ENCODE measurements at regions not wholly inside any gene's neighbourhood (a gene's known extent, or its start where the extent isn't known, plus 50 kb on each side); places are given as distances from the start of the nearest gene placed in this dataset.

GRCh38 chr12:97177481-97177880 lies 270.4 kb downstream of the NEDD1 start:
- H3K27me3 ChIP-seq (ENCODE audit: insufficient read depth, low read depth): peaks cover 3% of the 10 kb centered on the region; the same call in 1 of the 2 replicates
- no peak overlapping the region for H3K27ac ChIP-seq
- TF ChIP-seq EZH2 (IDR thresholded peaks at IDR 0.05; ENCODE audit: low read depth): no peak
- no peak for TF ChIP-seq CTCF (conservative IDR thresholded peaks at IDR 0.05)
- no peaks in the 10 kb centered on the region for H4K20me1 ChIP-seq (ENCODE audit: insufficient read depth)
- no peak overlapping the region for H3K4me2 ChIP-seq
- CTCF ChIA-PET: no interaction called here
- H3K79me2 ChIP-seq (ENCODE audit: low read depth): no peaks in the 10 kb centered on the region
- no peak for DNase-seq
- BruUV-seq (replicated peaks): no TSS peak
- H3K9me3 ChIP-seq (ENCODE audit: insufficient read depth, low read depth): no peaks in the 10 kb centered on the region
- no peaks in the 10 kb centered on the region for H3K9me2 ChIP-seq (ENCODE audit: insufficient read depth)
- no peaks in the 10 kb centered on the region for H3K36me3 ChIP-seq (ENCODE audit: low read depth)
- H3K4me3 ChIP-seq: no peak overlapping the region
- intact Hi-C loops (cut with micrococcal nuclease; ENCODE audit: unreplicated experiment): no loop called here
- no peak overlapping the region for H2AFZ ChIP-seq
- POLR2A ChIA-PET (ENCODE audit: unreplicated experiment): no interaction called here
- H3K4me1 ChIP-seq (replicated peaks; ENCODE audit: insufficient read depth): no peaks in the 10 kb centered on the region
- no peaks in the 10 kb centered on the region for H3F3A ChIP-seq (ENCODE audit: insufficient read depth, low read depth)

GRCh38 chr12:97181571-97182265 lies 274.7 kb downstream of the NEDD1 start:
- CTCF ChIA-PET: no interaction called here

DNA sequence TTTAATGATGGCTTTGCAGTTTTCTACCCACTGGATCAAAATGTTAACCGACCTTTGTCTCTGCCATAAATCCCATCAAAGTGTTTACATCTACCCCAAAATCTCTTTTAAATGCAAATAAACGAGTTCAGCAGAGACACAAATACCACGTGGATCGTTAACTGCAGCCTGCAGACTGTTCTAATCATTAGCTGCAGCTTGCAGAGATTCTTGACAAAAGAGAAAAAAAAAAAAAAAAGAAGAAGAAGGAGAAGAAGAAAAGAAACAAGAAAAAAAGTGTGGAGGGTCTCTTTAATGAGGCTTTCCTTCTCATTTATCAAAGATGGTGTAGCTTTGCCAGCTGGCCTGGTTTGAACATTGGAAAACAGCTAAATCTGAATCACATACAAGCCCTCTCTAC lies 275.7 kb downstream of the NEDD1 start:
- no peaks in the 10 kb centered on the region for H3F3A ChIP-seq (ENCODE audit: insufficient read depth, low read depth)
- H3K4me1 ChIP-seq (replicated peaks; ENCODE audit: insufficient read depth): no peaks in the 10 kb centered on the region
- H3K36me3 ChIP-seq (ENCODE audit: low read depth): no peaks in the 10 kb centered on the region
- no peaks in the 10 kb centered on the region for H3K27me3 ChIP-seq (ENCODE audit: insufficient read depth, low read depth)
- H3K9me2 ChIP-seq (ENCODE audit: insufficient read depth): no peaks in the 10 kb centered on the region; the same call in 1 of the 2 replicates
- no peaks in the 10 kb centered on the region for H3K79me2 ChIP-seq (ENCODE audit: low read depth)
- TF ChIP-seq EZH2 (IDR thresholded peaks at IDR 0.05; ENCODE audit: low read depth) (no peak), CTCF (conservative IDR thresholded peaks at IDR 0.05) (no peak)
- H2AFZ ChIP-seq: no peak overlapping the region
- H3K4me3 ChIP-seq: no peak overlapping the region
- intact Hi-C loops (cut with micrococcal nuclease; ENCODE audit: unreplicated experiment): no loop called here
- no peak for DNase-seq
- ChIA-PET POLR2A (ENCODE audit: unreplicated experiment) (no interaction called here), CTCF (no interaction called here)
- H3K9me3 ChIP-seq (ENCODE audit: insufficient read depth, low read depth): no peaks in the 10 kb centered on the region
- H3K4me2 ChIP-seq: no peak overlapping the region
- no TSS peak for BruUV-seq (replicated peaks)
- no peaks in the 10 kb centered on the region for H4K20me1 ChIP-seq (ENCODE audit: insufficient read depth)
- H3K27ac ChIP-seq: no peak overlapping the region

More at GRCh38 chr12:97181571-97182265, 274.7 kb downstream of the NEDD1 start:
- no peak for TF ChIP-seq CTCF (conservative IDR thresholded peaks at IDR 0.05)
- TF ChIP-seq EZH2 (IDR thresholded peaks at IDR 0.05; ENCODE audit: low read depth): no peak
- H3K79me2 ChIP-seq (ENCODE audit: low read depth): no peaks in the 10 kb centered on the region
- H4K20me1 ChIP-seq (ENCODE audit: insufficient read depth): no peaks in the 10 kb centered on the region
- H3F3A ChIP-seq (ENCODE audit: insufficient read depth, low read depth): no peaks in the 10 kb centered on the region
- H3K4me2 ChIP-seq: no peak overlapping the region
- H3K36me3 ChIP-seq (ENCODE audit: low read depth): no peaks in the 10 kb centered on the region
- POLR2A ChIA-PET (ENCODE audit: unreplicated experiment): no interaction called here
- no peaks in the 10 kb centered on the region for H3K27me3 ChIP-seq (ENCODE audit: insufficient read depth, low read depth)
- BruUV-seq (replicated peaks): no TSS peak
- no peak overlapping the region for H3K4me3 ChIP-seq
- no peak for DNase-seq
- no peak overlapping the region for H2AFZ ChIP-seq
- H3K9me2 ChIP-seq (ENCODE audit: insufficient read depth): no peaks in the 10 kb centered on the region
- H3K4me1 ChIP-seq (replicated peaks; ENCODE audit: insufficient read depth): no peaks in the 10 kb centered on the region
- intact Hi-C loops (cut with micrococcal nuclease; ENCODE audit: unreplicated experiment): no loop called here
- no peaks in the 10 kb centered on the region for H3K9me3 ChIP-seq (ENCODE audit: insufficient read depth, low read depth)
- H3K27ac ChIP-seq: no peak overlapping the region
